ENCODE measurements at regions not wholly inside any gene's neighbourhood (a gene's known extent, or its start where the extent isn't known, plus 50 kb on each side); places are given as distances from the start of the nearest gene placed in this dataset.
A peak's percentile ranks its signal among the peaks of the same experiment; 100 is the strongest.

DNA sequence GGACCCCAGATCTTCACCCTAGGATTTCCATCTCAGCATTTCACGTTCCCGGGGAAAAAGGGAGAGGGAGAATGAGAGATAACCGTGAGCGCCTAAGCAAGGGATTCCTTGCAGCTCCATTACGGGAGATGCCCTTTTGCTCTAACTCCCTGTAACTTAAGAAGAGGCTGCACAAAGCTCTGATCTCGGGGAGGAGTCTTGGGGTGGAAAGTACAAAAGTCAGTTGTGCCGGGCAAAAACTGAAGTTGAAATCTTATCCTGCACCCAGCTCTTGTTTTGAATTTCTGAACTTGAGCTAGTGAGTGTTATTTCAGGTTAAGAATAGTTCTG is 256.4 kb upstream of the SOX21 start:
- DNase-seq, result no peak

DNA sequence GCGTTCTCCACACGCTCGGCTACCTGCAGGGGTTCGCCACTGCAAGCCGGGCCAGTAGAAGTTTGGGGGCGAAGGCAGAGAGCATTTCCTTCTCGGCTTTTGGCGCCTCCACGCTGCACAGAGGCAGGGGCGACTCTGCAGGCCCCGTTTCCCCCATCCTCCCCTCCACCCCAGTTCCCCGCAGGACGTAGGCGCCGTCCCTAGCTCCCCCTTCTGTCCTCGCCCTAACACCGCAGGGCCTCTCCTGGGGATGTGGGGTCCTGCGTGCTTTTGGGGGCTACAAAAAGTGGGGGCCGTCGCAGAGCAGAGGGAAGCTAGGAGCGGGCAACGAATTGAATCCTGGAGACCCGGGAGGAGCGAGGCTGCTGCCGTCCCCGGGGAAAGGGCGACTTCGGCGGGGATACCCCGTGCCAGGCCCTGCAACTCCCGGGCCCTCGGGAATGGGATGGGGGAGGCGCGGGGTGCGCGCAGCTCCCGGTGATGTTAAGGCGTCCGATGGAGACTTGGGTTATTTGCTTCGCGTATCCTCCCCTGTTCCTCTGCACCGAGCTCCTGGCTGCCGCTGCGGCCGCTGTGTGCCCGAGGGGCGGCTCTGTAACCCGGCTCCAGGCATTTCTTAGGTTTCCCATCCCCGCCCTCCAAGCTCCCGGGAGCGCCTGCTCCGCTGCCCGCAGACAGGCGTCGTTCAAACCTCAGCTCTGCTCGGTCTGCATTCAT is 255.9 kb upstream of the SOX21 start:
- peak; percentile 59 for DNase-seq

DNA sequence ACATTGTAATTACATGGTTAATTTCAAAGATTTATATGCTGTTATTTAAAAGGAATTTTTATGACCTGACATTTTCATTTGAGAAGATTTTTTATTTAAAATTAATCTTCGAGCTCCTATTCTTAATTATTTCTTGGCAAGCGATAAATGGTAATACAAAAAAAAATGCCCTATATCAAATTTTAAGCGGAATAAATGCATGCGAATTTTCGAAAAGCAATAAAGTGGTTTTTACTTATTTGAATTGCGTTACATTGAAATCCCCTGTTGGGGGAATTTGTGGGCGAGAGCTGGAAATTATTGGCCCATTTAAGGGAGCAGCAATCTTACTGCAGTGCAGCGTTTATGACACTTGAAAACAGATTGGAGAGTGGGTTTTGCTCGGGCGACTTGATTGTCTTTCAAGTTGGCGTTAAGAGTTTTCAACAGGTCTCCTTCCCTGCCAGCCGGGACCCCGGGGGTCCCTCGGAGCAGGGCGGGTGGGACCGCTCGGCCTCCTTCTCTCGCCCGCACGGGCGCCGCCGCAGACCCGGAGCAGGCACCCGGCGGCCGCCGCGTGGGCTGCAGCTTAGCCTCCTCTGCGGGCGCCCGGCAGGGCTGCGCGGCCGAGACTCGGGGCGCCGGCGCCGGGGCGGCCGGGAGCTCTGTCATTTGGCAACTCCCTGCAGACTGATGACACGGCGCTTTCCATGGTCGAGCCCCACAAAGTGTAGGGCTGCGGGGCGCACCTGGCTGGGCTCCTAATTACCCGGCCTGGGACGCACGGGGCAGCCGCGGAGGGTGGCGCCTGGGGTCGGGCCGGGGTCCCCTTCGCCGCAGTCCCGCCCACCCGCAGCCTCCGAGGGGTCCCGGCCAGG is 255.1 kb upstream of the SOX21 start:
- DNase-seq, result no peak

DNA sequence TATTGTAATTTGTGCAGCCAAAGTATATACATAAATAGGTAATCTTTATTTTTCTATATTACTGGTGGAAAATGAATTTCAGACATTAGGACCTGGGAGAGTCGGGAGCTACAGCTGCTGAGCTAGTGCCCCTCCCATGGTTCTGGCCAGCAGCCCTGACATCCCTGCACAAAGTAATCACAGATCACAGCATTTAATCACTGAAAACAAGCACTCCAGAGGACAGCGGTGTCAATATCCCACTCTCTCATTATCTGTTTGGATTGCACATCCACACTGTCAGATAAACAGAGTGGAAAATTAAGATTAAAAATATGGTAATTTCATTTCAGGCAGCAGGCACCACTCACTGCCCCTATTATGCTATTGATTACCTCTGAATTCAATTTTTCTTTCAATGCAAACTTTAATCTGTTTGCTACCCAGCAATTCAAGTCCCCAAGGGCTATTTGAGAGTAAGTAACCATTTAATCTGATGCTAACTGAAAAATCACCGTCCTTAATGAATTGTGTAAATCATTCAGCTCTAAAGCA is 254.1 kb upstream of the SOX21 start:
- no peak for DNase-seq

DNA sequence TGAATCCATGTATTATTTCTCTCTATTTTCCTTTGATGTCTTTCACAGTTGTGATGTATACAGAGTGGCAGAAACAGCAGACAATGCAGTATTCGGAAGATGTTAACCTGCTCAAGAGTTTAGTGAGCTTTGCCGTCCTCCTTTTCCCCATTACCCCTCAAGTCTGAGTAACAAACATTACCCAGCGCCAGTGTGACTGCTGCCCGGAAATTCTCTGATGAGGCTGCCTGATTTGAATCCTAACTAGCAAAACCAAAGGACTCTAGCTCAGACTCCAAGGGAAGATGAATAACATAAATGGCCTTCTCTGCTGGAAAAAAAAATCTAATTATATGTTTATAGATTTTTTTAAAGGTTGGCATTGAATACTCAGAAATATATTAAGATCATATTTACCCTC is 247.3 kb upstream of the SOX21 start:
- DNase-seq, result no peak

DNA sequence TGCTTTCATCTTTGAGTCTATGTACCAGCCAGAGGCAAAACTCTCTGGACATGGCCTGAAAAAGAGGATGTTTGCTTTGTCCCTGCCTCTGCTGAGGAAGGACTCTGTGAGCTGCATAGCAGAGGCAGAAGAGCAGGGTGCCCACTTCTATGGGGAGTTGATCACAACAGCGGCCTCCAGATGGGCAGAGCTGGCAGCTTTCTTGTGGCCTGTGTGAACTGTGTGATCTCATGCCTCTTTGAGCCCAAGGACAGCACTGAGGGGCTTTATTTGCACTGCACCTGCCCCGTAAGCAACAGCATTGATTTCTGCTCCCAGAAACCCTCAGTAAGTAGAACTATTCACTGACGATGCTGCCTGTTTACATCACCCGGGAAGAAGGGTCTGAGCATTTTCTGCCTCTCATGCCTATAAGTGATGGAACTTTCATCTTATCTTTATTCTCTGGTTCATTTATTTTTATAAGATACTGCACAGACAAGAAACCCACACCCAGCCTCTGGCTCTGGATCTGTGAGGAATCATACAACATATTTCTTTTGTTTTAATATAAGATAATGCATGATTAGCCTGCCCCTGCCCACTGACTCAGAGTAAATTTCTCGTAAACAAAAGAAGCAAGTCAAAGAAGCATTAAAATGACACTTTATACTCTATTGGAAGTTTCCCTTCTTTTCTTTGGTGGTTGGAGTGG is 244.2 kb upstream of the SOX21 start:
- DNase-seq, result no peak

DNA sequence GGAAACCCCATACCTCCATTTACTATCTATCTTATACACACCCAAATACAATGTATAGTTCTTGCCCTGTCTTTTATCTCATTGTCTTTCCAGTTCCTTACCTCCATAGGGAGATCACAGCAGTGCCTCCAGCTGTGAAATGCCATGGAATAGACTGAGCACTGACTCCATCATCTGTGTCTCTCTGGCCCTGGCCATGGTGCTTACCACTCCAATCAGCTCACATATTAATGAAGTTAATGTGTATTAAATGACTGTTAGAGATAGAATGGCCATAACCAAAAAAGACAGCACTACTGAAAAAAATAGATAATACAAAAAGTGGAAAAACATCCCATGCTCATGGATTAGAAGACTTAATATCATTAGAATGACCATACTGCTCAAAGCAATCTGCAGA is 240.4 kb upstream of the SOX21 start:
- DNase-seq, result no peak

DNA sequence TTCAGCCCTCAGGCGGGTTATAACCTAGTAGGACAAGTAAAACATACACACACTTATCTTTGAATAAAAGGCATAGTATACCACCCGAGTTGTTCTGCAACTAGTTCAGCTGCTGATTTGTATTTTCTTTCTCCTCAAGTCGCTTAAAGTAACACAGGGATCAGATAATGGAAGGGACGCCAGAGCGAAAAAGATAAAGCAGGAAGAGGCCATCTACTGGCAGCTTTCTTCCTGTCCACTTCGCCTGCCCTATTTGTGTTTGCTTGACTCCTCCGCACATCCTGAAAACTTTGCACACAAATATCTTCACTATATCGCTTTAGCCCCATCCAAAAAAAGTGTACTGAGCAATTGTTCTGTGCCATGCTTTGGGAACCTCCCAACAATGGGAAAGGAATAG is 238.0 kb upstream of the SOX21 start:
- DNase-seq, result no peak

DNA sequence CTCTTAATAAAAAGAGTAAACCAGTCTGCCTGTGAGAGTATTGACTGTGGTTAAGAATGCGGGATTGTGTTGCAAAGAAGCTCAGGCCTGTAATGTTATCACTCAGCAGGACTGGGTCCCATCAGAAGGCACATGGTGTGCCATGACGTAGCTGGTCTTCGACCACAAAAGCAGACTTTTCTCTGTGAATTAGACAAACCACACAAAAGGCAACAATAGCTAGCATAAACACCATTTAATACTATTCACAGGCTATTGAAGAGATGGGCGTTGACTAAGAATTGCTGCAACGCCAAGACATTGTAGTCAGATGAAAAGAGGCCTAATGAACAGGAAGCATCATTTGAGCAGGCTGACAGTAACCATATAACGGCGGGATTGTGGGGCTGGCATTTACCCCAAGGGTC is 235.6 kb upstream of the SOX21 start:
- DNase-seq, result no peak

DNA sequence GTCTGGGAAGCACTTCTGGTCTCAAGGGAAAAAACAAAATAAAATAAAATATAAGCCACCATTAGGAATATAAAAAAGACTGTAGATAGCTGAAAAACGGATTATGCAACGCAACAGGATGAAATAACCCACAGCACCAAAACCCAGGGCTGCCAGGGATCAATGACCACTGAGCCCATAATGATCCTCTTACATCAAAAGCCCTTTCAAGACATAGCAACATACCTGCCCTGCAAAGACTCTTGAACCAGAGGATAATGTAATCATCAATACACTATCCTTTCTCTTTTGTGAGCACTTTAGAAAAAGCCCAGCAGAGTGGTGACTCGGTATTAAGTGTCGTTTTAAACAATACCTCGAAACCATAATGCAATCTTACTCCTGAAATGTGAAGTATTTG is 235.0 kb upstream of the SOX21 start:
- no peak for DNase-seq

DNA sequence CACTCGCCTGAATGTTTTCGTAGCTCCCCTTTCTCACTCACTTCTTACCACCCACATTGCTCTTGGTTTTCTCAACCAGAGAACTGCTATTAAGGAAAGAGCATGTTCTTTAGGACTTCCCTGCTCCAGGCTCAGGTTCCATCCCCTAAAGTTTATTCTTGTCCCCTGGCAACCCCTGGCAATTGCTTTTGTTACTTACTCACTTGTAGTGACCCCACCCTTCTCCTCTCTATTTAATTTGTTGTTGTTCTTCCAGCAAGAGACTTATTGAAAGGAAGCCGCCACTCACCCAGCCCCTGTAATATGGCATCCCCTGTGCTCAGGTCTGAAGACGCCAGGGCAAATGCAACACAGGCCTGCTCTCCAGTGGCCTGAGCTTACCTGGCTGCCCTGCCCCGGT is 233.7 kb upstream of the SOX21 start:
- no peak for DNase-seq

DNA sequence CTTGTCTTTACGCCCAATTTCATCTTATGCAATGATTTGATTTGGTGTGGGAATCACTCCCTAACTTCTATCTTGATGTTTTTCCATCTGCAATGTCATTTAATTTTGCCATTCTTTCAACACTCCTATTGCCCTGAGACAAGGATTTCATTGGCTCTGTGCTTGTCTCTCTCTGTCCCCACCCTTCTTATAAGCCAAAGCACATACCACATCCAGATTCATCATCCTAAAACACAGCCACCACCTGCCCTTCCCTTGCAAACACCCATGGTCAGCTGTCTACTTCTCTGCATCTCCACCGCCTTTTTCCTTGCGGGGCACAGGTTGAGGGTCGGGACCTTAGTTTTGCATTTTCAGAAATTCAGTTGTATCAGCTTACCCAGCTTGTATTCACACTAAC is 225.8 kb upstream of the SOX21 start:
- DNase-seq, result no peak

DNA sequence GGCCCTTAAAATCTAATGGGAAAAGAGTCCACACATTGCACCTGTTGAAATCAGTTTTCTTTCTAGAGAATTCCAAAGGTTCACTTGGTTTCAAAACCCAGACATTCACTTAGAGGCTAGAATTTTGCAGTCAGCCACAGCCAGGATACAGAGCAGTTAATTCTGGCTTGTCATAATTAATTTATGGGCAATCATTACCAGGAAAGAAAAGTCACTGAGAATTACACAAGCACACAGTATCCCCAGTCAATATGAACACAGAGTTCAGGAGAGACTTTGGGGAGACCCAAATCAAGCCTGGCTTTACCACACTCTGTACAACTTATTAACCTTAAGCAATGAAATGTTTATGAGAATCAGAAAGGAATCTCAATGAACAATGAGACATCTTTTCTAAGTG is 224.3 kb upstream of the SOX21 start:
- no peak for DNase-seq

DNA sequence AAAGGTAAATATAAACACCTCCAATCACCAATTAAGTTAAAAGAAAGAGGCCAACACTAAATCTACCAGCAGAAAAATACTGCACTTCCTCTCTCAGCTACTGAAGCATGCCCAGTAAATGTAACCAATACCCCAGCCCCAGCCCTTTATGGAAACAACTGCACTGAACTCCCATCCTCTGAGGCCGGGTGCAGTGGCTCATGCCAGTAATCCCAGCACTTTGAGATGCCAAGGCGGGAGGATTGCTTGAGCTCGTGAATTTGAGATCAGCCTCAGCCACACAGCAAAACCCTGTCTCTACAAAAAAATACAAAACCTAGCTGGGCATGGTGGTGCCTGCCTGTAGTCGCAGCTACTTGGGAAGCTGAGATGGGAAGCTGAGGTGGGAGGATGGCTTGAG is 221.6 kb upstream of the SOX21 start:
- no peak for DNase-seq

DNA sequence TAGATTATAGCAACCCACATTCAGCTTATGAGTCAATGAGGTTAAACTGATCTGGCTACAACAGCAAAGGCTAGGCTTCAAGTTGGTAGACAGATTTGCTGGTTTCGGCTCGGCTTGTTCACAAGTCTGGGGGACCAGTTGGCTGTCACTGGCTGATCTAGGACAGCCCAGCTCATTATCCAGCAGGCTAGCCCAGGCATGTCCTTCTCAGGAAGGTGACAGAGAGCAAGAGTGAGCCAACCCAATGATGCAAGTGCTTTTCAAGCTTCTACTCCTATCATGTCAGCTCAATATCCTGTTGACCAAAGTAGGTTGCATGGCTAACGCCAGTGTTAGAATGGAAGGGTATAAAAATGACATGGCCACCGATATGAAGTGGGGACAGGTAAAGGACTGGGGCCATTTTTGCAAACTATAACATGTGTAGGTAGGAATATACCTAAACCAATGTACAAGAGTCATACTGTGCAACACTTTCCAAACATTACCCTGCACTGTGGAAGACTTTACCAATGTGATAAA is 220.9 kb upstream of the SOX21 start:
- DNase-seq, result no peak

DNA sequence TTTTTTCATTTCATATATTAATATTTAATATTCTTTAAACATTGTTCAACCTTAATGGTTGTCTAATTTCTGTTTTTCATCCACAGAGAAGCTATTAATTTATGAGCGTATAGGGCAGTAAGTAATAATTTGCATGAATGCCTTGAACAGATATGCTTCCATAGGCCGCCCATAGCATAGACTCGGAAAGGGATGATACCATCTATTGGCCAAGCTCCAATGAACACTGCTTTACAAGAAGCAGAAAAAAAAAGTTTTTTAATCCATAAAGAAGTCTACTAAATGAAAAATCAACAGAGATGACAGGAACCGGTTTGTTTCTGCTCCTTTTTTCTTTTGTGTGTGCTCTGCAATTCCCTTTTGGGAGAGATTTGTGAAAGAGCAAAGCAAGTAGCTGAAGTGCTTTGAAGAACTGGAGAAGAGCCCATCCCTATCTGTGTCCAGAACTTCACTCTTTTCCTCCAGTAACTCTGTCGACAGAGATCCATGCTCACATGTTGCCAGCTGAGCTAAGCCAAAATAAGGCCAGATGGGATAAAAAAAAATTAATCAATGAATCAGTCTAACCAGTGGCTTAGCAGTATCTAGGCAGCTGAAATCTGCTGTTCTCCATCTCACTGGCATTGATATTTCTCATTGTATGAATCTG is 215.9 kb upstream of the SOX21 start:
- DNase-seq, result peak; percentile 58

DNA sequence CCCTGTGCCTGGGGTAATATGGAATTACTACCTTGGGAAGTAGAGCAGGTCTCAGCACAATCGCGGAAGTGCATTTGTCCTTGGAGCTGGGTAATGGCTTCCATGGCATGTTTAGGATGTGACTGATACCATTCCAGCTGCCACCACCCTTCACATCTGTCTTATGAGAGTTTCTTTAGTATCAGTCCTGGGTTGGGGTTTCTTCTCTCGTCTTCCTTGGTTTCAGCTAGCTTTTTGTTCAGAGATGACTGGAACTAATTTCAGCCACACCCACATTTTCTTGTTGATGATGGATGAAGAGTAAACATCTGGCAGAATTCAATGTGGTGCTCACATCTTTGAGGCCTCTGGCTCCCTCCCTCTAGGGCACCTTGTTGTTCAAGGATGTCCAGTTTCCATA is 212.9 kb upstream of the SOX21 start:
- no peak for DNase-seq

DNA sequence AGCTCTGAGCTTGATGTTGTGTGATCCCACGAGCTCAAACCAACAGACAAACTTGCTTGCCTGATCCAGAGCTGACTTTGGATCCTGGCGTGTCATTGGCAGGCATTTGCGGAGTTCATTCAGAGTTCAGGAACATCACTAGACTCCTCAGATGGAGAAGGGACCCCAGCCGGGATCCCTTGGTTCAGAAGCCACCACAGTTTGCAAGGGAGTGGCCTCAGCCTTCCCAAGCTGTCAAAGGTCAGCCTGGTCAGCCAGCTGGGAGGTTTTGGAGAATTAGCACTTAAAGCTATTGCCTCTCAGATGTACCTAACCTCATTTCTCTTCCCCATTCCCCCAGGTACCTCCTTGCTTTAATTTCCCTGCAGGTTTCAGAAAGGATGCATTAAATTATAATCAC is 208.8 kb upstream of the SOX21 start:
- DNase-seq, result no peak

DNA sequence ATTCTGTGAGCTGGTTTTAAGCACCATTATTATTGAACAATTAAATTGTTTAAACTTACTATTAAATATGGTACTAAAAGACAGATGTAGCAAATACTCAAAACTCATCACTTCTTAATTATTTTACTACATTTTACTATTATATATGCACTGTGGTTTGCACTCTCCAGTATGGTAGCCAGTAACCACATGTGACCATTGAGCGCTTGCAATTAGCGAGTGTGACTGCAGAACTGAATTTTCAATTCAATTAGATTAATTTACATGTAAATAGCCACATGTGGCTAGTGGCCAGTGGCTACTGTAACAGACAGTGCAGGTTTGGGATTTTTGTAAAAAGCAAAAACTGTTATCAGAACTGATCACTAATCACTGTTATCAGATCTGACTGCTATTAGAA is 208.2 kb upstream of the SOX21 start:
- no peak for DNase-seq

DNA sequence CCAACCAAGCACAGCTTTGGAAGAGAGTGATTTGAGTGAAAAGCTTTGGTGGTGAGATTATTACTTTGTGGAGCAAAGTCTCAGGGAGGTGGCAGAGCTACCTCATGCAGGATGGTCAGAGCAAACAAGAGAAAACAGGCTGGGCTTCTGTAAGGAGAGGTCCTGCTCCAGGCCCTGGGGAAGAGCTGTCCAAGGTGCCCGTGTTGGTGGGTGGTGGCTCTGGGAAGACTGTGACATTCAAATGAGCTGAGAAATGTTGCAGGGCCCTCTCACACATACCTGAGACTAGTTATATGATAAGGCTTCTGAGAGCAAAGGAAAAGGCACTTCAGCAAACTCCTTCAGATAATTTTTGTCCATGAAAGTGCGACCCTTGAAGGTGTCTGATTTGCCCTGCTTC is 205.5 kb upstream of the SOX21 start:
- DNase-seq, result no peak

DNA sequence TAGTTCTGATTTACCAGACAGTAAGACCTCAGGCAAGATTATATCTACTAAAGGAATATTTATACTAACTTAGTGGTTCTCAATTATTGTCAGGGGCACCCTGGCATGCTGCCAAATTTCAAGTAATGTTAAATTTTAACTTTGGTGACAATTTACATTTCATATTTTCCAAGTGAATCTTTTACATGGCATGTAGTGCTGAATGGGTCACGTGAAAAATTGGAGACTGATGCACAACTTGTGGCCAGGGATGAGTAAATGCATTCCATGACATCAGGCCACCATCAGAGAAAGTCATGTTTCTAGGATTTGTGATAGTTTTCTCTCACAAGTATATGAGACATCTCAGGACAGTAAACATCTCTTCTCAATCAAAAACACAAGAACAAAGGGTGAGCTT is 202.6 kb upstream of the SOX21 start:
- no peak for DNase-seq

DNA sequence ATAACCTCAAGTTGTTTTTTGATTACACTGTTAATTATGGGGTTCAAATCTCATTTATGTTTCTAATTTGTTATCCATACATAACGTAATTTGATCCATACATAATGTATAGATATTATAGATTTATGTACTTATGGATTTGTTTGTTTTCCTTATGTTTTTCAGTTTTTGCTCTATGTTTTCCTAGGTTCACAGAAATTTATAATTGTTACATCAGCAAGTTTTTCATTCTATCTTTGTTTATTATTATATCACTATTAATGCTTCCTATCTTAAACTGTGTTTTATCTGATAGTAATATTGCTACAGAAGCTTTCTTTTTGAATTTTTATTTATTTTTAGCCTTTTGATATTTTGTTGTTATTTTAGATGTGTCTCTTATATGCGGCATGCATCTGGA is 194.3 kb upstream of the SOX21 start:
- no peak for DNase-seq

DNA sequence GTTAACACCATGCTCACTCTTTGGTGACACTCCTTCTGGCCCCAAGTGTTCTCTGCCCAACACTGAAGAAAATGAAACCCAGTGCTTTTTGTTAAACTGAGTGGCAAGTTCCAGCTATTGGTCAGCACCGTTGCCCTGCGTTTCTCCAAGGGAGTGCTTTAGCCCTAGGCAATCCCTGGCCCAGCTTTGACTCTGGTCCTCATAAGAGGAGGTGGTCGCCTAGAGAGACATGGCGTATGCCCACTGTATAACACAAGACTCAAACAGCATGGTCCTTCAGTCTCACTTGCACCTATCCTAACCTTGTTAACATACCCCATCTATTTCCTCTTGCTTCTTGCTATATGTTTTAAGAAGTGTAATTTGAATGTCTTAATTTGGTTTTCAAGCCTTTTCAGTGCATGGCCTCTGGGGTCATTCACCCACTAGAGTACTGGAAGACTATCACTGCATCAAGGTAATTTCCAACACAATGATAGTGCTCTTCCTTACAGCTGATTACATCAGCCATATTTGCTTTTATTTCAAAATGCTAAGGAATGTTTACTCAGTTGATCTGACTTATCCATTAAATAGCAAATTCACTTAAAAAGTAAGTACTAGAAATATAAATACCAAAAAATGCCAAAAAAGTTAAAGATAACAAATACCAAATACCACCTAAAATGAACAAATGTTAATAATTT is 190.5 kb upstream of the SOX21 start:
- DNase-seq, result no peak
